ENCODE measurements at regions not wholly inside any gene's neighbourhood (a gene's known extent, or its start where the extent isn't known, plus 50 kb on each side); places are given as distances from the start of the nearest gene placed in this dataset.
A peak's percentile ranks its signal among the peaks of the same experiment; 100 is the strongest.

- no peaks in the 10 kb centered on the region for H3K9me2 ChIP-seq (replicated peaks; ENCODE audit: low read depth, low read length)
- TF ChIP-seq CTCF (conservative IDR thresholded peaks at IDR 0.05; ENCODE audit: low read length) (no peak), EZH2phosphoT487 (IDR thresholded peaks at IDR 0.05; ENCODE audit: borderline replicate concordance) (no peak)
- peak overlapping the region; percentile 16 for H3K4me3 ChIP-seq (ENCODE audit: low read length, poor library complexity, severe bottlenecking)
- H3K9ac ChIP-seq (ENCODE audit: low read depth, low read length, poor library complexity, severe bottlenecking) = no peak overlapping the region
- H3K9me3 ChIP-seq (ENCODE audit: insufficient read depth, low read depth, low read length) = no peaks in the 10 kb centered on the region
- no peaks in the 10 kb centered on the region for H3K27me3 ChIP-seq (ENCODE audit: insufficient read depth, low read length, poor library complexity, severe bottlenecking)
- H3K4me2 ChIP-seq (ENCODE audit: low read depth, low read length, poor library complexity, severe bottlenecking) = peak overlapping the region; percentile 63
- H3K4me1 ChIP-seq (ENCODE audit: insufficient read depth, low read length, poor library complexity, severe bottlenecking) = peaks cover 29% of the 10 kb centered on the region
- H3K36me3 ChIP-seq (ENCODE audit: insufficient read depth, low read length) = no peaks in the 10 kb centered on the region
- H2AFZ ChIP-seq (ENCODE audit: low read length) = no peak overlapping the region
- no peaks in the 10 kb centered on the region for H4K20me1 ChIP-seq (ENCODE audit: insufficient read depth, low read length, poor library complexity, severe bottlenecking)
- no peaks in the 10 kb centered on the region for H3F3A ChIP-seq (ENCODE audit: low read depth)
- H3K79me2 ChIP-seq (ENCODE audit: insufficient read depth, low read length) = no peaks in the 10 kb centered on the region
These were observed 119.0 kb upstream of the OBI1 start for GRCh38 chr13:78777976-78778375.

- no peak for TF ChIP-seq EZH2phosphoT487 (IDR thresholded peaks at IDR 0.05; ENCODE audit: borderline replicate concordance)
- no peak for TF ChIP-seq CTCF (conservative IDR thresholded peaks at IDR 0.05; ENCODE audit: low read length)
- peak overlapping the region; percentile 63 for H3K4me2 ChIP-seq (ENCODE audit: low read depth, low read length, poor library complexity, severe bottlenecking)
- no peaks in the 10 kb centered on the region for H3K36me3 ChIP-seq (ENCODE audit: insufficient read depth, low read length)
These were observed 118.4 kb upstream of the OBI1 start for GRCh38 chr13:78777396-78777795.

GRCh38 chr13:78772933-78773332 lies 114.0 kb upstream of the OBI1 start:
- no peaks in the 10 kb centered on the region for H3K9me3 ChIP-seq (ENCODE audit: insufficient read depth, low read depth, low read length)
- no peaks in the 10 kb centered on the region for H3K27me3 ChIP-seq (ENCODE audit: insufficient read depth, low read length, poor library complexity, severe bottlenecking)
- no peak overlapping the region for H2AFZ ChIP-seq (ENCODE audit: low read length)
- TF ChIP-seq CTCF (conservative IDR thresholded peaks at IDR 0.05; ENCODE audit: low read length) (no peak), EZH2phosphoT487 (IDR thresholded peaks at IDR 0.05; ENCODE audit: borderline replicate concordance) (no peak)
- peaks cover 21% of the 10 kb centered on the region for H3K4me1 ChIP-seq (ENCODE audit: insufficient read depth, low read length, poor library complexity, severe bottlenecking)
- no peak overlapping the region for H3K4me3 ChIP-seq (ENCODE audit: low read length, poor library complexity, severe bottlenecking)
- H3K79me2 ChIP-seq (ENCODE audit: insufficient read depth, low read length) = no peaks in the 10 kb centered on the region
- no peaks in the 10 kb centered on the region for H4K20me1 ChIP-seq (ENCODE audit: insufficient read depth, low read length, poor library complexity, severe bottlenecking)
- no peak overlapping the region for H3K9ac ChIP-seq (ENCODE audit: low read depth, low read length, poor library complexity, severe bottlenecking)
- H3K9me2 ChIP-seq (replicated peaks; ENCODE audit: low read depth, low read length) = no peaks in the 10 kb centered on the region
- no peaks in the 10 kb centered on the region for H3F3A ChIP-seq (ENCODE audit: low read depth)
- H3K4me2 ChIP-seq (ENCODE audit: low read depth, low read length, poor library complexity, severe bottlenecking) = no peak overlapping the region
- H3K36me3 ChIP-seq (ENCODE audit: insufficient read depth, low read length) = no peaks in the 10 kb centered on the region

More at GRCh38 chr13:78777396-78777795, 118.4 kb upstream of the OBI1 start:
- Histone ChIP-seq H4K20me1 (ENCODE audit: insufficient read depth, low read length, poor library complexity, severe bottlenecking) (no peaks in the 10 kb centered on the region), H3K79me2 (ENCODE audit: insufficient read depth, low read length) (no peaks in the 10 kb centered on the region), H3K9ac (ENCODE audit: low read depth, low read length, poor library complexity, severe bottlenecking) (peak overlapping the region; percentile 0), H3K4me3 (ENCODE audit: low read length, poor library complexity, severe bottlenecking) (peak overlapping the region; percentile 16), H2AFZ (ENCODE audit: low read length) (no peak overlapping the region; the same call in 1 of the 2 replicates), H3K27me3 (ENCODE audit: insufficient read depth, low read length, poor library complexity, severe bottlenecking) (no peaks in the 10 kb centered on the region), H3K9me3 (ENCODE audit: insufficient read depth, low read depth, low read length) (no peaks in the 10 kb centered on the region), H3K9me2 (replicated peaks; ENCODE audit: low read depth, low read length) (no peaks in the 10 kb centered on the region), H3K4me1 (ENCODE audit: insufficient read depth, low read length, poor library complexity, severe bottlenecking) (peaks cover 29% of the 10 kb centered on the region), H3F3A (ENCODE audit: low read depth) (no peaks in the 10 kb centered on the region)
